Central memory CD8-positive, alpha-beta T cell (primary cell): ENCODE measurements at regions not wholly inside any gene's neighbourhood (a gene's known extent, or its start where the extent isn't known, plus 50 kb on each side); places are given as distances from the start of the nearest gene placed in this dataset.
"Not testable (repeated sequence)": the region's sequence is repeated elsewhere in the genome, so short reads cannot be mapped to it uniquely, and the experiment has no call there.

ENCODE experiments used
- ATAC-seq: fragments of 150-1000 bp; cut with Tn5 transposase; replicated peaks from 2 replicates; pipeline ENCODE4 v1.10.0; 2022; ENCODE audit warnings: mild to moderate bottlenecking, moderate FRiP score, moderate number of reproducible peaks; ENCODE audit not compliant: poor library complexity, severe bottlenecking; ENCODE audit errors: extremely low read depth
- DNase-seq, 2 donors: peaks; one replicate each; pipeline ENCODE4 v3.0.0; 2021; ENCODE audit warnings: low spot score in 2 of 2
- H3K27ac Mint-ChIP-seq: one replicate; pipeline ENCODE4 v1.8.0; 2022; ENCODE audit warnings: low read depth, mild to moderate bottlenecking, moderate library complexity, mixed read lengths
- H3K27me3 Mint-ChIP-seq: one replicate; pipeline ENCODE4 v1.8.0; 2022; ENCODE audit warnings: mixed read lengths
- H3K36me3 Mint-ChIP-seq: one replicate; pipeline ENCODE4 v1.8.0; 2022; ENCODE audit warnings: mild to moderate bottlenecking, moderate library complexity, mixed read lengths; ENCODE audit not compliant: insufficient read depth
- H3K4me1 Mint-ChIP-seq: one replicate; pipeline ENCODE4 v1.8.0; 2022; ENCODE audit warnings: mixed read lengths
- H3K4me3 Mint-ChIP-seq: one replicate; pipeline ENCODE4 v1.8.0; 2022; ENCODE audit warnings: mild to moderate bottlenecking, moderate library complexity, mixed read lengths
- H3K9me3 Mint-ChIP-seq: one replicate; pipeline ENCODE4 v1.8.0; 2022; ENCODE audit warnings: mixed read lengths

DNA sequence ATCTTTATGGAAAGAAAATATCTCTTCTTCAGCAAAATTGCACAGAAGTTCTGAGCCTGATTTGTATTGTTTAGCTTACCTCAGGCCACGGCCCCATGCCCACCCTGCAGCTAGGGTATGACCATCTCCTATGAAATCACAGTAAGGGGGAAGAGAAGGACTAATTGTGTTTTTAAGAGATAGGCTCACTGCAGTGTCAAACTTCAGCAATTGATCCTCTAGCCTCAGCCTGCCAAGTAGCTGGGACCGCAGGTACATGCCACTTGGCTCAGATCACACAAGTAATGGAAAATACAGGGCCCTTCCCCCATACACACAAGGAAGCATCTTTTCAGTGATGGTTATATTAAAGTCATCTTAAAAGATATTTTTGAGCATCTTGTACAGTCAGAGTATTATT lies 60.0 kb downstream of the DMAC1 start:
- no peaks in the 10 kb centered on the region for H3K36me3 Mint-ChIP-seq
- H3K9me3 Mint-ChIP-seq = no peaks in the 10 kb centered on the region
- no peak for DNase-seq
- no peak overlapping the region for H3K4me3 Mint-ChIP-seq
- H3K4me1 Mint-ChIP-seq = no peaks in the 10 kb centered on the region
- no peaks in the 10 kb centered on the region for H3K27me3 Mint-ChIP-seq
- no peak overlapping the region for H3K27ac Mint-ChIP-seq
- ATAC-seq = no peak

GRCh38 chr9:7735311-7735710 lies 64.3 kb downstream of the DMAC1 start:
- Mint-ChIP-seq H3K36me3 (no peaks in the 10 kb centered on the region), H3K27ac (no peak overlapping the region), H3K4me1 (no peaks in the 10 kb centered on the region), H3K9me3 (no peaks in the 10 kb centered on the region), H3K27me3 (peaks cover 9% of the 10 kb centered on the region), H3K4me3 (no peak overlapping the region)
- no peak for ATAC-seq
- no peak for DNase-seq

DNA sequence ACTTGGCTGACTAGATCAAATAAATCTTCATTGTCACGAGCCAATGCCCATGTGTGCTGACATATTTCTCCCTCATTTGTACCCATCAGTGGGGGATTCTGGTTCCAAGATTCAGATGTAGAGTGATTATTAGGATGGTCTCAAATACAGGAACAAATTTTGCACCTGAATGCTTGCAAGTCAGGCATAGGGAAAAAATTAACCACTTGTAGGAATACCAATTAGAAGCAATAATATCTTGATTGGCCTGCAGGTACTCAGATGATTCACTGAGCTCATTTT lies 69.5 kb downstream of the DMAC1 start:
- no peak overlapping the region for H3K27ac Mint-ChIP-seq
- DNase-seq (no peak), ATAC-seq (no peak)
- H3K4me1 Mint-ChIP-seq = no peaks in the 10 kb centered on the region
- no peak overlapping the region for H3K4me3 Mint-ChIP-seq
- no peaks in the 10 kb centered on the region for H3K36me3 Mint-ChIP-seq
- peaks cover 9% of the 10 kb centered on the region for H3K27me3 Mint-ChIP-seq
- H3K9me3 Mint-ChIP-seq = no peaks in the 10 kb centered on the region

GRCh38 chr9:7729371-7730163 lies 70.0 kb downstream of the DMAC1 start:
- peaks cover 14% of the 10 kb centered on the region for H3K27me3 Mint-ChIP-seq
- DNase-seq = no peak
- no peaks in the 10 kb centered on the region for H3K4me1 Mint-ChIP-seq
- no peak overlapping the region for H3K27ac Mint-ChIP-seq
- H3K4me3 Mint-ChIP-seq = no peak overlapping the region
- H3K36me3 Mint-ChIP-seq = no peaks in the 10 kb centered on the region
- H3K9me3 Mint-ChIP-seq = no peaks in the 10 kb centered on the region
- ATAC-seq = no peak

DNA sequence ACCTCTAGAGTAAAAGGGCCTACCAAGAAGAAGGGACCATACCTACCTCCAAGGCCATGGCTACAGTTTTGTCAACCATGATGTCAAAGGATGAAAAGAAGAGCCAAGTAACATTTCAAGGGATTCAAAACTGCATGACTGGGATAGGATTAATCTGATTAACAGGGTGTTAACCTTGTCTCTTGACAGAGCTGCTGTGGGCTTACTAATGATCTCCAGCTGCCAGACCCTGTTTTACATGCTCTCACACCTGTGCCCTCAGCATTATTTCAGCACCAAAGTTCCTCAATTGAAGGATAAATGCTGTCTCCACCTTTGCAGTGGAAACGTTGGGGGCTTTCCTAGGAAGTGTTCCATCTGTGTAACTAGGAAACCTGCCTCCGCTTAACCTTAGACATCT lies 78.3 kb downstream of the DMAC1 start:
- Mint-ChIP-seq H3K36me3 (no peaks in the 10 kb centered on the region), H3K27ac (no peak overlapping the region), H3K9me3 (peaks cover 9% of the 10 kb centered on the region), H3K4me3 (no peak overlapping the region), H3K27me3 (peaks cover 14% of the 10 kb centered on the region), H3K4me1 (no peaks in the 10 kb centered on the region)
- ATAC-seq (no peak), DNase-seq (no peak)

DNA sequence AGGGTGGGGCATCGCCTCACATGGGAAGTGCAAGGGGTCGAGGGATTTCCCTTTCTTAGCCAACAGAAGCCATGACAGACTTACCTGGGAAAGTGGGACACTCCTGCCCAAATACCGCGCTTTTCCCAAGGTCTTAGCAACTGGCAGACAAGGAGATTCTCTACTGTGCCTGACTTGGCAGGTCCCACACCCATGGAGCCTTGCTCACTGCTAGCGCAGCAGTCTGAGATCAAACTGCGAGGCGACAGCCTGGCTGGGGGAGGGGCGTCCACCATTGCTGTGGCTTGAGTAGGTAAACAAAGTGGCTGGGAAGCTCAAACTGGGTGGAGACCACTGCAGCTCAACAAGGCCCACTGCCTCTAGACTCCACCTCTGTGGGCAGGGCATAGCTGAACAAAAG lies 86.5 kb downstream of the DMAC1 start:
- not testable (repeated sequence) for H3K36me3 Mint-ChIP-seq, DNase-seq, H3K4me3 Mint-ChIP-seq, ATAC-seq, H3K27ac Mint-ChIP-seq, H3K4me1 Mint-ChIP-seq
- peaks cover 13% of the 10 kb centered on the region for H3K9me3 Mint-ChIP-seq
- H3K27me3 Mint-ChIP-seq = peaks cover 57% of the 10 kb centered on the region

- Mint-ChIP-seq H3K9me3 (peaks cover 2% of the 10 kb centered on the region), H3K4me3 (no peak overlapping the region), H3K4me1 (no peaks in the 10 kb centered on the region), H3K27ac (no peak overlapping the region), H3K27me3 (peaks cover 45% of the 10 kb centered on the region), H3K36me3 (no peaks in the 10 kb centered on the region)
- DNase-seq (no peak), ATAC-seq (no peak)
Measured at GRCh38 chr9:7710686-7711085, 88.9 kb downstream of the DMAC1 start.

- H3K36me3 Mint-ChIP-seq = peaks cover 2% of the 10 kb centered on the region
- ATAC-seq (no peak), DNase-seq (no peak)
- peaks cover 43% of the 10 kb centered on the region for H3K27me3 Mint-ChIP-seq
- no peak overlapping the region for H3K4me3 Mint-ChIP-seq
- no peaks in the 10 kb centered on the region for H3K4me1 Mint-ChIP-seq
- no peak overlapping the region for H3K27ac Mint-ChIP-seq
- H3K9me3 Mint-ChIP-seq = no peaks in the 10 kb centered on the region
Measured at GRCh38 chr9:7707934-7708333, 91.6 kb downstream of the DMAC1 start.

DNA sequence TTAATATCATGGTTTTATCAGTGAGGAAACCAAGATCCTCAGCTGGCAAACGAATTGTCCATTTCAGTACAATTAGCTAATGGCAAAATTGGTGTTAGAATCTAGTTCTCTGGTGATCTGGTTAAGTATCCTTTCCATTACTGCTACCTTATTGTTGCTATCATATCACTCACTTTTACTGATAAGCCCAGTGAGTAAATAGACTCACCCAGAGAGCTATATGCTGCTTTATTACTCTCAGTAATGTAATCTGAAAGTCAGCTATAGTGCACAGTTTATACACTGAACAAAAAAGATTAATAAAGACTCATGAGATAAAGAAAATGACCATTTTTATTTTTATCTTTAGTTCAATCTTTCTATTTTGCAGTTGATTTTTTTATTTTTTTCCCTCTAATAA lies 95.0 kb downstream of the DMAC1 start:
- Mint-ChIP-seq H3K9me3 (no peaks in the 10 kb centered on the region), H3K4me1 (no peaks in the 10 kb centered on the region), H3K4me3 (no peak overlapping the region), H3K36me3 (peaks cover 2% of the 10 kb centered on the region), H3K27ac (no peak overlapping the region), H3K27me3 (peaks cover 37% of the 10 kb centered on the region)
- DNase-seq (no peak), ATAC-seq (no peak)

DNA sequence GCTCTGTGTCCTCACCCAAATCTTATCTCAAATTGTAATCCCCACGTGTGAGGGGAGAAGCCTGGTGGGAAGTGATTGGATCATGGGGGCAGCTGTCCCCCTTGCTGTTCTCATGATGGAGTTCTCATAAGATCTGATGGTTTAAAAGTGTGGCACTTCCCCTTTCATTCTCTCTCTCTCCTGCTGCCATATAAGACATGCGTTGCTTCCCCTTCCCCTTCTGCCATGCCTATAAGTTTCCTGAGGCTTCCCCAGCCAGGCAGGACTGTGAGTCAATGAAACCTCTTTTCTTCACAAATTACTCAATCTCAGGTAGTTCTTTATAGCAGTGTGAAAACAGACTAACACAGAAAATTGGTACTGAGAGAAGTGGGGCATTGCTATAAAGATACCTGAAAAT lies 107.7 kb downstream of the DMAC1 start:
- Mint-ChIP-seq H3K4me1 (no peaks in the 10 kb centered on the region), H3K9me3 (no peaks in the 10 kb centered on the region), H3K27ac (no peak overlapping the region), H3K36me3 (no peaks in the 10 kb centered on the region), H3K4me3 (no peak overlapping the region), H3K27me3 (no peaks in the 10 kb centered on the region)
- DNase-seq = no peak
- no peak for ATAC-seq

DNA sequence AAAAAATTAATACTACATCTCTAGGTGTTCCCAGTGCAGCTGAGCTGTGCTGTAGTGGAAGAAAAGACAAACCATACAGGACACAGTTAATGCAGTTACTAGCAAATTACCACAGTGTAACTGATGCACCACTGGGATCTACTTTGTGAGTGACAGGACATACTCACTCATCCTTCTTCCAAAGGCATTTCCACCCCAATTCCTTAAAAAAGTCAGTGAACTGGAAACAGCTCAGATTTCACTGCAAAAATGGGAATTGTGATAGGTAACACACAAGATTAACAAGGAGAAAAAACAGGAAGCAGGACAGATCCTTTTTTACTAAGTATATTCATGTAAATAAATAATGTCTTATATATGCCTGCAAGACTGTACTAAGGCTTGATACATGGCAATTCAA lies 109.6 kb downstream of the DMAC1 start:
- no peak for DNase-seq
- Mint-ChIP-seq H3K4me3 (no peak overlapping the region), H3K36me3 (no peaks in the 10 kb centered on the region), H3K27me3 (no peaks in the 10 kb centered on the region), H3K9me3 (no peaks in the 10 kb centered on the region), H3K27ac (no peak overlapping the region), H3K4me1 (no peaks in the 10 kb centered on the region)
- no peak for ATAC-seq

DNA sequence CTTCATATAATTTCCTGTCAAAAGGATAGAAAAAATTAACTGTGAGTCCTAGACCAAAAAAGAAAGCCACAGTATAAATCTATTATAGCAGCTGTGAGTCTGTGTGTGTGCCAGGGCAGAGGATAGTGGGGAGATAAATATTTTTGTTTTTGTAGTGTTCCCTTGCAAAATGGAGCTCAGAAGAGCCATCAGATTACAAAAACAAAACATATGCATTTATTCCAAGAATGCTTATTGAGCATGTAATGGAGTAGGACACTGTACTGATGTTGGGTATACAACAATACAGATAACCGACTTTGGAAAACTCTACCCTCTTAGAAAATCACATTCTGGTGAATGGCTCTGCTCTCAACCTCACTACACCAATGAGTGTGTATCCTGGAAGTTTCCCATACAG lies 111.0 kb downstream of the DMAC1 start:
- DNase-seq (no peak), ATAC-seq (no peak)
- Mint-ChIP-seq H3K4me3 (no peak overlapping the region), H3K9me3 (no peaks in the 10 kb centered on the region), H3K4me1 (no peaks in the 10 kb centered on the region), H3K27me3 (no peaks in the 10 kb centered on the region), H3K27ac (no peak overlapping the region), H3K36me3 (no peaks in the 10 kb centered on the region)

DNA sequence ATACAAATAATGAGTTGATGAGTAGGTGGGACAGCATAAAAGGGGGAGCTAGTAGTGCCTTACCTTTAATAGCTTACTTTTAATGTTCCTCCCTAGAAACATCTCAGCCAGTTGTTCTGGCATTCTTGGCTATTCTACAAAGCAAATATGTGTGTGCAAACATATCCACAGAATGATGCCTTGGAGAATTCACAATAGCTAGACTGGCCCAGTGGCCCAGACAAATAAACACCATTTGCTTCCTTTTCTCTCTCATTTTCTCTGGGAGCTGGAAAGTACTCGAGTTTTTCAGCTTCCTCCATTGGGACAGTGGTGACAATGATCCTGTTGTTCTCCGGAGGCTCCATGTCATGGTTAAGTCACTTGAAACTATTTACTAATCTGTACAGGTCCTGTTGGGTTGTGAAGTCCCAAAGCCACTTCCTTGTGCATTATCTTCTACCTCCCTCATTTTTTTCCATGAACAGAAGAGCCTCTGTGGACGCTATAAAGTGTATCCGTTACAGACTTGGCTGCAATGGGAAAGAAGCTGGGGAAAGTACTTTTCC lies 122.9 kb downstream of the DMAC1 start:
- DNase-seq (no peak), ATAC-seq (no peak)
- H3K27ac Mint-ChIP-seq = no peak overlapping the region
- H3K4me3 Mint-ChIP-seq = no peak overlapping the region
- no peaks in the 10 kb centered on the region for H3K4me1 Mint-ChIP-seq
- H3K27me3 Mint-ChIP-seq = peaks cover 7% of the 10 kb centered on the region
- H3K9me3 Mint-ChIP-seq = no peaks in the 10 kb centered on the region
- H3K36me3 Mint-ChIP-seq = no peaks in the 10 kb centered on the region
